ENCODE measurements at regions not wholly inside any gene's neighbourhood (a gene's known extent, or its start where the extent isn't known, plus 50 kb on each side); places are given as distances from the start of the nearest gene placed in this dataset.

- H4K20me1 ChIP-seq (replicated peaks; ENCODE audit: control insufficient read depth, extremely low read depth, insufficient read depth, low read length), result no peaks in the 10 kb centered on the region
- no peak overlapping the region for H3K27ac ChIP-seq (ENCODE audit: insufficient read depth, low read depth, low read length)
- no TSS peak for BruUV-seq (replicated peaks)
- dilution Hi-C loops (cut with MboI; ENCODE audit: extremely low pct_ligation_motif_present, low sequenced_read_pairs), result no loop called here
- no peaks in the 10 kb centered on the region for H3K27me3 ChIP-seq (ENCODE audit: control insufficient read depth in 2 of 2, insufficient read depth in 2 of 2, low read length in 2 of 2)
- no peaks in the 10 kb centered on the region for H3K9me3 ChIP-seq (replicated peaks; ENCODE audit: control insufficient read depth, insufficient read depth, low read length)
- DNase-seq (ENCODE audit: low read depth, low spot score) (no peak), FAIRE-seq (no peak)
- H3K4me1 ChIP-seq (ENCODE audit: control insufficient read depth, extremely low read depth, insufficient read depth, low read length), result no peaks in the 10 kb centered on the region
- H3K4me3 ChIP-seq (replicated peaks in 1 of 3; ENCODE audit: insufficient read depth in 1 of 3, low read depth in 1 of 3, low read length in 3 of 3), result no peak overlapping the region
- no peak overlapping the region for H3K4me2 ChIP-seq (ENCODE audit: insufficient read depth, low read length)
- no peaks in the 10 kb centered on the region for H3K9me1 ChIP-seq (replicated peaks; ENCODE audit: control insufficient read depth, extremely low read depth, insufficient read depth, low read length)
- TF ChIP-seq POLR2AphosphoS5 (IDR thresholded peaks at IDR 0.05; ENCODE audit: insufficient read depth, low read depth, low read length) (no peak), CTCF (IDR thresholded peaks at IDR 0.05; ENCODE audit: extremely low read depth in 1 of 2, insufficient read depth in 1 of 2, low read depth in 1 of 2, low read length in 2 of 2) (no peak), POLR2A (IDR thresholded peaks at IDR 0.05; ENCODE audit: low read depth, low read length) (no peak), FOS (IDR thresholded peaks at IDR 0.05; ENCODE audit: borderline replicate concordance, insufficient read depth, low read length) (no peak), MYC (IDR thresholded peaks at IDR 0.05; ENCODE audit: low read depth, low read length) (no peak), MAX (IDR thresholded peaks at IDR 0.05; ENCODE audit: insufficient read depth, insufficient read length) (no peak), JUN (IDR thresholded peaks at IDR 0.05; ENCODE audit: borderline replicate concordance, insufficient read depth, insufficient read length, low read depth) (no peak), GATA2 (IDR thresholded peaks at IDR 0.05; ENCODE audit: insufficient read depth, insufficient read length, low read depth, low read length) (no peak), EZH2 (IDR thresholded peaks at IDR 0.05; ENCODE audit: borderline replicate concordance, low read depth, low read length, severe bottlenecking) (no peak)
- no peak overlapping the region for H3K9ac ChIP-seq (replicated peaks; ENCODE audit: extremely low read depth, insufficient read depth, low read length)
- POLR2A ChIA-PET, result no interaction called here
- intact Hi-C loops (cut with micrococcal nuclease), result no loop called here
- no peaks in the 10 kb centered on the region for H3K79me2 ChIP-seq (ENCODE audit: control insufficient read depth, insufficient read depth, low read length)
- CTCF ChIA-PET, result no interaction called here
- H2AFZ ChIP-seq (ENCODE audit: low read depth, low read length), result no peak overlapping the region
- no peaks in the 10 kb centered on the region for H3K36me3 ChIP-seq (ENCODE audit: control insufficient read depth in 2 of 2, extremely low read depth in 1 of 2, insufficient read depth in 2 of 2, low read length in 2 of 2)
These were observed 918.7 kb upstream of the PIK3C3 start for GRCh38 chr18:41036346-41036745.

Data from endothelial cell of umbilical vein (primary cell).